ENCODE measurements at regions not wholly inside any gene's neighbourhood (a gene's known extent, or its start where the extent isn't known, plus 50 kb on each side); places are given as distances from the start of the nearest gene placed in this dataset.

GRCh38 chr6:10266061-10266460 lies 148.8 kb downstream of the TFAP2A start:
- TF ChIP-seq POLR2A (IDR thresholded peaks at IDR 0.05), result no peak
- TF ChIP-seq, protein P1, sequence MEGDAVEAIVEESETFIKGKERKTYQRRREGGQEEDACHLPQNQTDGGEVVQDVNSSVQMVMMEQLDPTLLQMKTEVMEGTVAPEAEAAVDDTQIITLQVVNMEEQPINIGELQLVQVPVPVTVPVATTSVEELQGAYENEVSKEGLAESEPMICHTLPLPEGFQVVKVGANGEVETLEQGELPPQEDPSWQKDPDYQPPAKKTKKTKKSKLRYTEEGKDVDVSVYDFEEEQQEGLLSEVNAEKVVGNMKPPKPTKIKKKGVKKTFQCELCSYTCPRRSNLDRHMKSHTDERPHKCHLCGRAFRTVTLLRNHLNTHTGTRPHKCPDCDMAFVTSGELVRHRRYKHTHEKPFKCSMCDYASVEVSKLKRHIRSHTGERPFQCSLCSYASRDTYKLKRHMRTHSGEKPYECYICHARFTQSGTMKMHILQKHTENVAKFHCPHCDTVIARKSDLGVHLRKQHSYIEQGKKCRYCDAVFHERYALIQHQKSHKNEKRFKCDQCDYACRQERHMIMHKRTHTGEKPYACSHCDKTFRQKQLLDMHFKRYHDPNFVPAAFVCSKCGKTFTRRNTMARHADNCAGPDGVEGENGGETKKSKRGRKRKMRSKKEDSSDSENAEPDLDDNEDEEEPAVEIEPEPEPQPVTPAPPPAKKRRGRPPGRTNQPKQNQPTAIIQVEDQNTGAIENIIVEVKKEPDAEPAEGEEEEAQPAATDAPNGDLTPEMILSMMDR (IDR thresholded peaks at IDR 0.05), result no peak
